GM21390 (cell line): ENCODE measurements at regions not wholly inside any gene's neighbourhood (a gene's known extent, or its start where the extent isn't known, plus 50 kb on each side); places are given as distances from the start of the nearest gene placed in this dataset.

Source experiments
- ATAC-seq: cut with Tn5 transposase; IDR thresholded peaks from one replicate; pipeline ENCODE4 v1.9.1; 2021; ENCODE audit not compliant: unreplicated experiment

DNA sequence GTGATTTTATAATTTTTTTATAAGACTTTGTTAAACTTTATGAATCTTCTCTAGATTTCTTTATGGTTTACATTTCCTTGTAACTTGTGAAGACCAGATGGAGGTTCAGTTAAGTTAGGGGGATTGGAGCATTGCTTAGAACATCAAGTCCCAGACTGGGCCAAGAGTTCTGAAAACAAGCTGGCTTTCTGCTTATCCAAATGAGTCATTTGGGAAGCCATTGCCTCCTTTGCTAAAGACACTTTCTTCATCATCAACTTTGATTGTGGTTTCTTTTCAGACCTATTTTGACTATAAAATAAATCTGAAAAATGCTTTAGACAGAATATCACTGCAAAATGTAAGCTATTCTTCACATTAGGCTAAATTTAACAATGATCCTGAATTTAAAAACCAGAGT is 446.8 kb downstream of the USP25 start:
- ATAC-seq = no peak

DNA sequence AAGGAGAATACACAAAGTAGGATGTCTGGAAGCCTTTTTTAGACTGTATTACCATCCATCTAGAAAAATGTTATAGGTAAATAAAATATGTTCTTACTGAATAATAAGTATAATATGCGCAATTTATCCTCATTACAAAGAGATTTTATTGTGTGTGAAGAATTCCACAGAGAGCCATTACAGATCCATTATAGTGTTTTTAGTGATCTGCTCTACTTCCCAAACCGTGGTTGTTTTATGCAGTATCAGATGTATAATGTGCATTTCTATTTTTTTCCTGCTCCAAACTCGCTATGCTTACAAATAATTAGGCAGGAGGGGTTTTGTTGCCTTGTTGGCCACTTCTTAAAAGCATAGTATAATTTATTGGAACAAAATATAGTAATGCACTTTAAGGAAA is 447.8 kb downstream of the USP25 start:
- no peak for ATAC-seq

GRCh38 chr21:16179773-16180172 is 450.0 kb downstream of the USP25 start:
- no peak for ATAC-seq

DNA sequence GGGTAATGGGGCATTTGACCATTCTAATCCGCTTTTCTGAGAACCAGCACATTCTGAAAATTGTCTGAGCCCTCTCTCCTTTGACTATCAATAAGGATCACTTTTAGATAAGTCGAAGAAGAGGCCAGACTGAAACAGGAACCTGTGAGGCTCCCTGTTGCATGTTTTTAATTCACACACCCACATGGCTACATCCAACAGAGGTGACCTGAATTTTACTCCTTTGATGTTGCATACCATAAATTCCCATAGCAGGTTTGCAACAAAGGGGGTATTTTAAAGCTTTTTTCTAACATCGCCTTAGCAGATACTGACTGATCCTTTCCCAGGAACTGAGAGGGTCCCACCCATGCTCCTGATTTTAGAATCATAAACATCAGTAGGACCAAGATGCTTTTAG is 450.8 kb downstream of the USP25 start:
- no peak for ATAC-seq

DNA sequence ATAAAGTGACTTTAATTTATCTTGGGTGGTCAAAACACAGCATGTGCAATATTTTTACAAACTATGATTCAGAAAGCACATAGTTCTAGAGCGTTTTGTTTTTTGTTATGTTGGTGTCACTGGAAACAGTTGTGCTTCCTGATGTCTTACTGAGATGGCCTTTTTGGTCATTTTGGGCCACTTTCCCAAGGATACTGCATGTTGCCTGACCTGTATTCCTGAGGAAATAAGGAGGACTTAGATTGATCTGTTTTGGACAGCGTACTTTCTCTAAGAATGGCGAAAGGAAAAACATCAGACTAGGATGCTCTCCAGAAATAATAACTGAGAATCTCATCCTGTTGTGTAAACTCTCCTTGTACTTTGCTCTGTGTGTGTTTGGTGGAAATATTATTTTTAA is 451.2 kb downstream of the USP25 start:
- no peak for ATAC-seq

- ATAC-seq = no peak
These were observed 456.0 kb downstream of the USP25 start for GRCh38 chr21:16185766-16186165.

DNA sequence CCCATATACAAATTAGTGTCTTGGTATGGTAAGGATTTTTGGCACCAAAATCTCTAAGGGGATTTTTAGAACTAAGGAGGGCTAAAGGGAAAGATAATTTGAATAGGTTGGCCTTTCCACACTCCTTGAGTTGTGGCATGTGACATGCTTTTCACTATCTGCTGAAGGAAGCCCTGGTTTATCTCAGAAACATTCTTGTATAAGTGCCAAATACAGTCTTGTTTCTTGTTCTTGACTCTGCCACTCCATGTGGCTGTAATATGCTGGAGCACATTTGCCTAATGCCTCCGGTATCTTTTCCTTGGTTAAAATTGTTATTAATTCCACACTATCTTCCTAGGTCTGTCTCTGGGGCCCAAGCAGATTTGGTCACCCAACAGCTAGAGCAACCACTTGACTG is 457.0 kb downstream of the USP25 start:
- ATAC-seq = no peak

GRCh38 chr21:16187603-16188301 is 458.0 kb downstream of the USP25 start:
- no peak for ATAC-seq

- ATAC-seq = no peak
These were observed 463.1 kb downstream of the USP25 start for GRCh38 chr21:16192902-16193301.

GRCh38 chr21:16193496-16194094 is 463.8 kb downstream of the USP25 start:
- ATAC-seq = peak; percentile 20

- ATAC-seq = peak; percentile 59
These were observed 464.5 kb downstream of the USP25 start for GRCh38 chr21:16194095-16194787.

GRCh38 chr21:16194788-16195537 is 465.2 kb downstream of the USP25 start:
- ATAC-seq = no peak

- ATAC-seq = no peak
These were observed 465.7 kb downstream of the USP25 start for GRCh38 chr21:16195538-16195910.

DNA sequence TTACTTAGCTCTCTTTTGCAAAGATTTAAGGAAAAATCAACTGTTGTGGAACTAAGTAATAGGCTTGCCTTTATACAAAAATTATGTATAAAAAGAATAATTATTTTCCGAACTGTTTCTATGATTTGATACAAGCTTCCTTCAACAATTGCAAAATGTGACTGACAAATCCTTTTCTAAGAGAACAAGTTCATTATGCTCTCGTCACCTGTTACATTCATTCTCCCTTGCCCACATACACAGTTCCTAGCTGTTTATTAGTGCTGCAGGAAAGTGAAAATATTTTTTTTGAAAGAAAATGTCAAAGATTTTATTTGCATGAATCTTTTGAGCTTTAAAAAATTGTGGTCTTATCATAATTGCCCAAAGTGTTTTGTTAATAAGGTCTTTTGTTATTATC is 466.2 kb downstream of the USP25 start:
- no peak for ATAC-seq

GRCh38 chr21:16198546-16198945 is 468.8 kb downstream of the USP25 start:
- ATAC-seq = no peak

GRCh38 chr21:16199539-16199938 is 469.8 kb downstream of the USP25 start:
- ATAC-seq = no peak

GRCh38 chr21:16201718-16202117 is 471.9 kb downstream of the USP25 start:
- ATAC-seq = no peak

DNA sequence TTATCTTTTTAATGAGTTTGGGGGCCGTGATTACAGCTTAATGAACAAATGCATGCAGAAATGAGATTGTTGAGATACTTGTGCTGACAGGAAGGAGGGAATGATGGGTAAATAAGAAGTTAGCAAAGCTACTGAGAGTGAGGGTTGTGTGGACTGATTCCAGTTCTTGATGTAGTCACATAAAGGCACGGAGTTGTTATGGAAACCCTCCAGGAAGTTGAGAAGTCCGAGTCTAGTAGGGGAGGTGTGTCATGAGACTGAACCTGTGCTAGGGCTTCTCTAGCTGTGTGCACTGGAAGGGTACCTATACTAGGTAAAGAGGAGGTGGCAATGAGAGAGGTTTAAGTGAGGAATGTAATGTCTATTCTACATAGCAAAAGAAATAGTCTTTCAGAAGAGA is 475.7 kb downstream of the USP25 start:
- no peak for ATAC-seq

- ATAC-seq = no peak
These were observed 481.8 kb downstream of the USP25 start for GRCh38 chr21:16211339-16212303.

DNA sequence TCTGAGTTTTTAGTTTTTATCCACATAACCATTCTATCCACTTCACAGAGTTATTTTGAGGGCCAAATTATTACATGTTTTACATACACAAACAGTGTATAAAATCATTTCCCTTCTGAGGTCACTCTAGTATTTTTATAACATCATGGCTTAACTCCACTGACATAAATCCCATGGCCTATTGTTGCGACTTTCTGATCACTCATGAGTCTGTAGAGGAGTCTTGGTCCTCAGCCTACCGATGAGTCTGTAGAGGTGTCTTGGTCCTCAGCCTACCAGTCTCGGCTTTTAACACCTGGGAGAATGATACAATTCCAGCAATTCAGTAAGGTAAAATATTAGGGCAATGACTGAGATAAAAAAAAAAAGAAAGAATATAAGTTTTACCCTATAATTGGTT is 483.7 kb downstream of the USP25 start:
- ATAC-seq = no peak

GRCh38 chr21:16215193-16215592 is 485.4 kb downstream of the USP25 start:
- ATAC-seq = no peak
